Suprapubic skin (tissue), 4 donors: ENCODE measurements at regions not wholly inside any gene's neighbourhood (a gene's known extent, or its start where the extent isn't known, plus 50 kb on each side); places are given as distances from the start of the nearest gene placed in this dataset.

Source experiments
- DNase-seq, 2 donors: peaks; one replicate each; pipeline ENCODE4 v3.0.0-alpha.2; 2019; ENCODE audit warnings: low spot score in 2 of 2
- H3K27ac ChIP-seq: fragments of 200-600 bp; sonication (generic); one replicate; pipeline ENCODE4 v1.5.1; 2019
- H3K27me3 ChIP-seq: fragments of 200-600 bp; sonication (generic); one replicate; pipeline ENCODE4 v1.5.1; 2019
- H3K36me3 ChIP-seq: fragments of 200-600 bp; sonication (generic); one replicate; pipeline ENCODE4 v1.5.1; 2019
- H3K4me1 ChIP-seq: fragments of 200-600 bp; sonication (generic); one replicate; pipeline ENCODE4 v1.5.1; 2019
- H3K4me3 ChIP-seq: fragments of 200-600 bp; sonication (generic); one replicate; pipeline ENCODE4 v1.5.1; 2019; ENCODE audit warnings: mild to moderate bottlenecking
- H3K9me3 ChIP-seq: fragments of 200-600 bp; sonication (generic); one replicate; pipeline ENCODE4 v1.5.1; 2019
- CTCF ChIP-seq, 2 donors: fragments of 200-600 bp in 1 of 2; fragments of 450-650 bp in 1 of 2; sonication (generic) in 1 of 2; IDR thresholded peaks; one replicate each; pipeline ENCODE4 v1.5.1; 2016 to 2019; ENCODE audit warnings: antibody characterized with exemption in 2 of 2, mild to moderate bottlenecking in 1 of 2, moderate library complexity in 1 of 2
- EP300 ChIP-seq: sonication (generic); formaldehyde crosslinking; IDR thresholded peaks from one replicate; pipeline ENCODE4 v1.6.1; 2017; ENCODE audit warnings: antibody characterized with exemption
- POLR2A ChIP-seq, 2 donors: fragments of 450-650 bp; IDR thresholded peaks; one replicate each; pipeline ENCODE4 v1.6.1; 2017; ENCODE audit warnings: antibody characterized with exemption in 2 of 2, mild to moderate bottlenecking in 2 of 2, moderate library complexity in 2 of 2
- POLR2AphosphoS5 ChIP-seq, 3 donors: sonication (generic); formaldehyde crosslinking; IDR thresholded peaks; one replicate each; pipeline ENCODE4 v1.6.1; 2017; ENCODE audit warnings: antibody characterized with exemption in 3 of 3
- WGBS: methylation state at CpG from one replicate; pipeline ENCODE4 v1.1.5; 2018; 5-methylcytosine and 5-hydroxymethylcytosine counted together

- no peaks in the 10 kb centered on the region for H3K27me3 ChIP-seq
- H3K27ac ChIP-seq, result no peak overlapping the region
- no peak overlapping the region for H3K4me3 ChIP-seq
- H3K4me1 ChIP-seq, result peaks cover 5% of the 10 kb centered on the region
- no peaks in the 10 kb centered on the region for H3K36me3 ChIP-seq
- 90% methylated on average over 3 of the region's 3 CpGs for WGBS
- DNase-seq, result peak in 1 of 2 donors; percentile 6
- no peak for TF ChIP-seq CTCF (IDR thresholded peaks at IDR 0.05)
- no peak for TF ChIP-seq EP300
- TF ChIP-seq POLR2A (IDR thresholded peaks at IDR 0.05), result no peak
- TF ChIP-seq POLR2AphosphoS5 (IDR thresholded peaks at IDR 0.05), result no peak
- no peaks in the 10 kb centered on the region for H3K9me3 ChIP-seq
Measured at GRCh38 chr15:93278783-93279182, 189.8 kb upstream of the RGMA start.

GRCh38 chr15:93278006-93278405 lies 189.0 kb upstream of the RGMA start:
- WGBS, result 84% methylated on average over 9 of the region's 10 CpGs
- H3K9me3 ChIP-seq, result no peaks in the 10 kb centered on the region
- H3K4me3 ChIP-seq, result no peak overlapping the region
- peaks cover 5% of the 10 kb centered on the region for H3K4me1 ChIP-seq
- H3K36me3 ChIP-seq, result no peaks in the 10 kb centered on the region
- peak in 1 of 2 donors; percentile 43 for DNase-seq
- H3K27ac ChIP-seq, result no peak overlapping the region
- H3K27me3 ChIP-seq, result no peaks in the 10 kb centered on the region
- TF ChIP-seq POLR2AphosphoS5 (IDR thresholded peaks at IDR 0.05) (no peak), CTCF (IDR thresholded peaks at IDR 0.05) (no peak), POLR2A (IDR thresholded peaks at IDR 0.05) (no peak), EP300 (no peak)

- WGBS, result 88% methylated on average over 6 of the region's 6 CpGs
- Histone ChIP-seq H3K36me3 (no peaks in the 10 kb centered on the region), H3K4me1 (no peaks in the 10 kb centered on the region), H3K4me3 (no peak overlapping the region), H3K9me3 (peaks cover 10% of the 10 kb centered on the region), H3K27ac (no peak overlapping the region), H3K27me3 (no peaks in the 10 kb centered on the region)
- TF ChIP-seq POLR2AphosphoS5 (IDR thresholded peaks at IDR 0.05), result no peak
- TF ChIP-seq EP300, result no peak
- DNase-seq, result no peak
Measured at GRCh38 chr15:93274257-93274656, 185.2 kb upstream of the RGMA start.

- TF ChIP-seq EP300, result no peak
- no peak overlapping the region for H3K27ac ChIP-seq
- no peaks in the 10 kb centered on the region for H3K4me1 ChIP-seq
- no peaks in the 10 kb centered on the region for H3K27me3 ChIP-seq
- H3K36me3 ChIP-seq, result no peaks in the 10 kb centered on the region
- H3K4me3 ChIP-seq, result no peak overlapping the region
- no peak for DNase-seq
- H3K9me3 ChIP-seq, result peaks cover 10% of the 10 kb centered on the region
- 96% methylated on average over 7 of the region's 7 CpGs for whole genome bisulfite sequencing
Measured at GRCh38 chr15:93271871-93272270, 182.9 kb upstream of the RGMA start.

GRCh38 chr15:93270937-93271467 lies 182.0 kb upstream of the RGMA start:
- Histone ChIP-seq H3K27ac (no peak overlapping the region), H3K9me3 (peaks cover 10% of the 10 kb centered on the region), H3K27me3 (no peaks in the 10 kb centered on the region), H3K4me3 (no peak overlapping the region), H3K36me3 (no peaks in the 10 kb centered on the region), H3K4me1 (no peaks in the 10 kb centered on the region)
- WGBS, result 60% methylated on average over 6 of the region's 8 CpGs
- no peak for DNase-seq
- TF ChIP-seq CTCF (IDR thresholded peaks at IDR 0.05) (no peak), POLR2AphosphoS5 (IDR thresholded peaks at IDR 0.05) (no peak), EP300 (no peak), POLR2A (IDR thresholded peaks at IDR 0.05) (no peak)

- Histone ChIP-seq H3K27ac (no peak overlapping the region), H3K27me3 (no peaks in the 10 kb centered on the region), H3K9me3 (peaks cover 10% of the 10 kb centered on the region), H3K36me3 (no peaks in the 10 kb centered on the region), H3K4me3 (no peak overlapping the region), H3K4me1 (no peaks in the 10 kb centered on the region)
- no peak for DNase-seq
- TF ChIP-seq EP300, result no peak
- TF ChIP-seq POLR2A (IDR thresholded peaks at IDR 0.05), result no peak
- TF ChIP-seq POLR2AphosphoS5 (IDR thresholded peaks at IDR 0.05), result no peak
- TF ChIP-seq CTCF (IDR thresholded peaks at IDR 0.05), result no peak
- WGBS, result 79% methylated on average over 4 of the region's 4 CpGs
Measured at GRCh38 chr15:93268066-93268465, 179.1 kb upstream of the RGMA start.
